ENCODE measurements at regions not wholly inside any gene's neighbourhood (a gene's known extent, or its start where the extent isn't known, plus 50 kb on each side); places are given as distances from the start of the nearest gene placed in this dataset.

DNA sequence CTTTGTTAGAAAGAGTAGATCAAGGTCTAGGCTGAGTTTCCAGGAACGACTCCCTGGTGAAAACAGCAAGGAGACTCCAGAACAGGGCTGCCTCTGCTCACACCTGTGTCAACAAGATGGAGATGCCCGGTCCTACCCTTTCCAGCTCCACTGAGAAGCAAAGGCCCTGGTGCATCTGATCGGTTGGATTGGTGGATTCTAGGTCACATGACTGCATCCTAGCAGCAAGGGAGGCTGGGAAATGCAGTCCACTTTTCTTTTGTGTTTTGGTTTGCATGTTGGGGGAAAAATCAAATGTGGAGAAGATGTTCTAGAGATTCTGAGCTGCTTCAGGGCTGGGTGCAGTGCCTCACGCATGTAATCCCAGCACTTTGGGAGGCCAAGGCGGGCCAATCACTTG lies 82.0 kb upstream of the TRIO start:
- TF ChIP-seq, protein P1, sequence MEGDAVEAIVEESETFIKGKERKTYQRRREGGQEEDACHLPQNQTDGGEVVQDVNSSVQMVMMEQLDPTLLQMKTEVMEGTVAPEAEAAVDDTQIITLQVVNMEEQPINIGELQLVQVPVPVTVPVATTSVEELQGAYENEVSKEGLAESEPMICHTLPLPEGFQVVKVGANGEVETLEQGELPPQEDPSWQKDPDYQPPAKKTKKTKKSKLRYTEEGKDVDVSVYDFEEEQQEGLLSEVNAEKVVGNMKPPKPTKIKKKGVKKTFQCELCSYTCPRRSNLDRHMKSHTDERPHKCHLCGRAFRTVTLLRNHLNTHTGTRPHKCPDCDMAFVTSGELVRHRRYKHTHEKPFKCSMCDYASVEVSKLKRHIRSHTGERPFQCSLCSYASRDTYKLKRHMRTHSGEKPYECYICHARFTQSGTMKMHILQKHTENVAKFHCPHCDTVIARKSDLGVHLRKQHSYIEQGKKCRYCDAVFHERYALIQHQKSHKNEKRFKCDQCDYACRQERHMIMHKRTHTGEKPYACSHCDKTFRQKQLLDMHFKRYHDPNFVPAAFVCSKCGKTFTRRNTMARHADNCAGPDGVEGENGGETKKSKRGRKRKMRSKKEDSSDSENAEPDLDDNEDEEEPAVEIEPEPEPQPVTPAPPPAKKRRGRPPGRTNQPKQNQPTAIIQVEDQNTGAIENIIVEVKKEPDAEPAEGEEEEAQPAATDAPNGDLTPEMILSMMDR (IDR thresholded peaks at IDR 0.05) = no peak
- TF ChIP-seq ZNF423 (CRISPR knock-in tag; IDR thresholded peaks at IDR 0.05) = no peak
- TF ChIP-seq, protein P2, sequence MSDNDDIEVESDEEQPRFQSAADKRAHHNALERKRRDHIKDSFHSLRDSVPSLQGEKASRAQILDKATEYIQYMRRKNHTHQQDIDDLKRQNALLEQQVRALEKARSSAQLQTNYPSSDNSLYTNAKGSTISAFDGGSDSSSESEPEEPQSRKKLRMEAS (CRISPR knock-in tag; IDR thresholded peaks at IDR 0.05) = no peak
- no peak for TF ChIP-seq NR3C1 (CRISPR knock-in tag; conservative IDR thresholded peaks at IDR 0.05; ENCODE audit: low read depth)
- no peak for TF ChIP-seq ESRRA (CRISPR knock-in tag; IDR thresholded peaks at IDR 0.05; ENCODE audit: borderline replicate concordance)
- TF ChIP-seq CREM (CRISPR knock-in tag; IDR thresholded peaks at IDR 0.05) = no peak
- no peak for TF ChIP-seq ZBTB21 (CRISPR knock-in tag; IDR thresholded peaks at IDR 0.05; ENCODE audit: borderline replicate concordance)

Data from WTC11 (cell line).